GM19455 (cell line): ENCODE measurements at regions not wholly inside any gene's neighbourhood (a gene's known extent, or its start where the extent isn't known, plus 50 kb on each side); places are given as distances from the start of the nearest gene placed in this dataset.
"Not testable (repeated sequence)": the region's sequence is repeated elsewhere in the genome, so short reads cannot be mapped to it uniquely, and the experiment has no call there.

Experiments
- ATAC-seq: cut with Tn5 transposase; IDR thresholded peaks from one replicate; pipeline ENCODE4 v1.9.1; 2021; ENCODE audit not compliant: unreplicated experiment

- no peak for ATAC-seq
Observed at GRCh38 chr21:25171438-25171837, 435.8 kb downstream of the MRPL39 start.

- ATAC-seq, result no peak
Observed at GRCh38 chr21:25170681-25171080, 436.6 kb downstream of the MRPL39 start.

- no peak for ATAC-seq
Observed at GRCh38 chr21:25169370-25169769, 437.9 kb downstream of the MRPL39 start.

GRCh38 chr21:25166904-25167303 is 440.4 kb downstream of the MRPL39 start:
- ATAC-seq, result not testable (repeated sequence)

GRCh38 chr21:25161571-25161970 is 445.7 kb downstream of the MRPL39 start:
- no peak for ATAC-seq

GRCh38 chr21:25155020-25155419 is 452.3 kb downstream of the MRPL39 start:
- ATAC-seq, result not testable (repeated sequence)

GRCh38 chr21:25149022-25149421 is 458.3 kb downstream of the MRPL39 start:
- no peak for ATAC-seq

GRCh38 chr21:25139414-25139813 is 467.9 kb downstream of the MRPL39 start:
- no peak for ATAC-seq

- no peak for ATAC-seq
Observed at GRCh38 chr21:25133939-25134338, 473.3 kb downstream of the MRPL39 start.

- no peak for ATAC-seq
Observed at GRCh38 chr21:25127811-25128210, 479.5 kb downstream of the MRPL39 start.

GRCh38 chr21:25127007-25127406 is 480.3 kb downstream of the MRPL39 start:
- ATAC-seq, result no peak

- ATAC-seq, result no peak
Observed at GRCh38 chr21:25126564-25126963, 480.7 kb downstream of the MRPL39 start.

- no peak for ATAC-seq
Observed at GRCh38 chr21:25118648-25119047, 488.6 kb downstream of the MRPL39 start.

- ATAC-seq, result peak; percentile 59
Observed at GRCh38 chr21:25115021-25115420, 492.3 kb downstream of the MRPL39 start.

GRCh38 chr21:25107708-25108107 is 499.6 kb downstream of the MRPL39 start:
- no peak for ATAC-seq

- ATAC-seq, result no peak
Observed at GRCh38 chr21:25103500-25104207, 503.6 kb downstream of the MRPL39 start.

GRCh38 chr21:25097648-25098047 is 509.6 kb downstream of the MRPL39 start:
- no peak for ATAC-seq

GRCh38 chr21:25094695-25095094 is 512.6 kb downstream of the MRPL39 start:
- ATAC-seq, result no peak

- ATAC-seq, result no peak
Observed at GRCh38 chr21:25092441-25093011, 514.8 kb downstream of the MRPL39 start.

GRCh38 chr21:25081096-25081495 is 526.2 kb downstream of the MRPL39 start:
- ATAC-seq, result no peak

GRCh38 chr21:25080661-25081060 is 526.6 kb downstream of the MRPL39 start:
- no peak for ATAC-seq

- ATAC-seq, result no peak
Observed at GRCh38 chr21:25080141-25080540, 527.1 kb downstream of the MRPL39 start.

GRCh38 chr21:25079053-25079452 is 528.2 kb downstream of the MRPL39 start:
- no peak for ATAC-seq
